A549 (cell line): ENCODE measurements at regions not wholly inside any gene's neighbourhood (a gene's known extent, or its start where the extent isn't known, plus 50 kb on each side); places are given as distances from the start of the nearest gene placed in this dataset.

Experiments used
- CBX8 ChIP-seq: fragments of 200-600 bp; sonication (generic); IDR thresholded peaks from 2 replicates; pipeline ENCODE4 v1.6.1; 2016
- CTCF ChIP-seq: fragments of >200 bp; sonication (Bioruptor Twin); formaldehyde crosslinking; IDR thresholded peaks from 3 replicates; pipeline ENCODE4 v1.5.1; 2016
- EHF ChIP-seq: fragments of 250-450 bp; sonication (Bioruptor Pico); IDR thresholded peaks from 2 replicates; pipeline ENCODE4 v1.5.0; 2020; ENCODE audit warnings: mild to moderate bottlenecking
- HDAC2 ChIP-seq: fragments of 200-600 bp; sonication (generic); IDR thresholded peaks from 2 replicates; pipeline ENCODE4 v1.6.1; 2016
- HOXA7 ChIP-seq: fragments of 250-450 bp; sonication (Bioruptor Pico); IDR thresholded peaks from 2 replicates; pipeline ENCODE4 v1.5.0; 2020; ENCODE audit warnings: mild to moderate bottlenecking, moderate library complexity
- JUN ChIP-seq, 2 experiments: fragments of >200 bp; sonication (Bioruptor Twin); formaldehyde crosslinking; IDR thresholded peaks; 2 replicates in 1 of 2; 3 replicates in 1 of 2; pipeline ENCODE4 v1.6.1; 2016 to 2017
- NFE2L2 ChIP-seq: fragments of 150-350 bp; conservative IDR thresholded peaks from 2 replicates; pipeline ENCODE4 v1.6.1; 2014; ENCODE audit warnings: low read length
- POLR2A ChIP-seq: IDR thresholded peaks from 2 replicates; pipeline ENCODE4 v1.6.1; 2012; ENCODE audit warnings: mild to moderate bottlenecking, low read length

- no peak for TF ChIP-seq HOXA7 (CRISPR knock-in tag)
- TF ChIP-seq CTCF: no peak
- TF ChIP-seq POLR2A: no peak
- TF ChIP-seq HDAC2: no peak
- TF ChIP-seq NFE2L2: no peak
- no peak for TF ChIP-seq CBX8
- no peak for TF ChIP-seq EHF (CRISPR knock-in tag)
- TF ChIP-seq JUN (IDR thresholded peaks at IDR 0.05): no peak
These were observed 1369.8 kb upstream of the LRRTM3 start for GRCh38 chr10:65556006-65556405.
